Stomach (tissue), 8 donors: ENCODE measurements at regions not wholly inside any gene's neighbourhood (a gene's known extent, or its start where the extent isn't known, plus 50 kb on each side); places are given as distances from the start of the nearest gene placed in this dataset.
"Not testable (repeated sequence)": the region's sequence is repeated elsewhere in the genome, so short reads cannot be mapped to it uniquely, and the experiment has no call there.

ENCODE experiments used
- DNase-seq, 2 donors: peaks; one replicate each; pipeline versions ENCODE4 v3.0.0 to v3.0.0-alpha.2; 2013 to 2019
- H3K27ac ChIP-seq, 5 donors: fragments of 200-600 bp in 4 of 5; sonication (generic) in 4 of 5; one replicate each; pipeline ENCODE4 v1.5.1; 2013 to 2019; ENCODE audit warnings: mild to moderate bottlenecking in 1 of 5, moderate library complexity in 1 of 5
- H3K27me3 ChIP-seq, 3 donors: fragments of 200-600 bp; sonication (generic); one replicate each; pipeline ENCODE4 v1.5.1; 2017 to 2019; ENCODE audit warnings: mixed run types in 1 of 3
- H3K36me3 ChIP-seq, 4 donors: fragments of 200-600 bp; sonication (generic); 1 replicate in 3 of 4; 2 replicates in 1 of 4; pipeline ENCODE4 v1.5.1; 2016 to 2019
- H3K4me1 ChIP-seq, 4 donors: fragments of 200-600 bp; sonication (generic); one replicate each; pipeline ENCODE4 v1.5.1; 2016 to 2019
- H3K4me3 ChIP-seq, 4 donors: fragments of 200-600 bp; sonication (generic) in 3 of 4; one replicate each; pipeline ENCODE4 v1.5.1; 2016 to 2019; ENCODE audit warnings: mild to moderate bottlenecking in 1 of 4
- H3K9me3 ChIP-seq, 4 donors: fragments of 200-600 bp; sonication (generic); one replicate each; pipeline ENCODE4 v1.5.1; 2016 to 2019
- CTCF ChIP-seq, 7 experiments: fragments of 450-650 bp in 4 of 7; fragments of 200-600 bp in 3 of 7; sonication (generic) in 3 of 7; IDR thresholded peaks; one replicate each; pipeline ENCODE4 v1.5.1; 2016 to 2019; ENCODE audit warnings: antibody characterized with exemption in 7 of 7, control low read depth in 2 of 7, mild to moderate bottlenecking in 1 of 7
- EP300 ChIP-seq: sonication (generic); formaldehyde crosslinking; IDR thresholded peaks from one replicate; pipeline ENCODE4 v1.6.1; 2017; ENCODE audit warnings: antibody characterized with exemption
- POLR2A ChIP-seq, 4 donors: fragments of 450-650 bp; IDR thresholded peaks; one replicate each; pipeline ENCODE4 v1.6.1; 2016; ENCODE audit warnings: antibody characterized with exemption in 4 of 4, control low read depth in 2 of 4, mild to moderate bottlenecking in 1 of 4, moderate library complexity in 1 of 4
- POLR2AphosphoS5 ChIP-seq, 3 donors: sonication (generic); formaldehyde crosslinking; IDR thresholded peaks; one replicate each; pipeline ENCODE4 v1.6.1; 2016; ENCODE audit warnings: antibody characterized with exemption in 3 of 3
- WGBS, 5 donors: extraction: QIAGEN DNeasy Blood & Tissue Kit in 3 of 5; methylation state at CpG; one replicate each; pipeline versions ENCODE4 v1.1.5 to v1.1.7; 2013 to 2018; 5-methylcytosine and 5-hydroxymethylcytosine counted together
- intact Hi-C: fragments of 100-400 bp; cut with DNase I; formaldehyde crosslinking; loops from one replicate; pipeline ENCODE4 v1.15.1; 2023; ENCODE audit warnings: low total_unique reads
- donor health status: healthy with polysubstance abuse.
- donor health status: Bipolar disorder and iron deficiency.
- donor health status: healthy.

GRCh38 chr5:155148694-155149093 lies 135.1 kb downstream of the KIF4B start:
- DNase-seq: no peak
- no peaks in the 10 kb centered on the region for H3K36me3 ChIP-seq
- no peaks in the 10 kb centered on the region for H3K4me1 ChIP-seq
- H3K27ac ChIP-seq: no peak overlapping the region
- WGBS, 5 donors: 50 to 71% (median 64%) methylated on average over 1 of the region's 1 CpG
- intact Hi-C loops: no loop called here
- H3K9me3 ChIP-seq: no peaks in the 10 kb centered on the region
- TF ChIP-seq CTCF (IDR thresholded peaks at IDR 0.05): no peak
- no peak for TF ChIP-seq EP300
- no peak for TF ChIP-seq POLR2AphosphoS5 (IDR thresholded peaks at IDR 0.05)
- no peak for TF ChIP-seq POLR2A (IDR thresholded peaks at IDR 0.05)
- H3K4me3 ChIP-seq: no peak overlapping the region
- H3K27me3 ChIP-seq: no peaks in the 10 kb centered on the region

GRCh38 chr5:155150012-155150411 lies 136.5 kb downstream of the KIF4B start:
- no peak overlapping the region for H3K27ac ChIP-seq
- no peaks in the 10 kb centered on the region for H3K9me3 ChIP-seq
- no peaks in the 10 kb centered on the region for H3K36me3 ChIP-seq
- intact Hi-C loops: no loop called here
- DNase-seq: no peak
- no peak for TF ChIP-seq POLR2AphosphoS5 (IDR thresholded peaks at IDR 0.05)
- TF ChIP-seq EP300: no peak
- no peak for TF ChIP-seq POLR2A (IDR thresholded peaks at IDR 0.05)
- TF ChIP-seq CTCF (IDR thresholded peaks at IDR 0.05): no peak
- no peaks in the 10 kb centered on the region for H3K4me1 ChIP-seq
- WGBS, 5 donors: 46 to 85% (median 70%) methylated on average over 4 of the region's 4 CpGs
- no peak overlapping the region for H3K4me3 ChIP-seq
- no peaks in the 10 kb centered on the region for H3K27me3 ChIP-seq

GRCh38 chr5:155154973-155155372 lies 141.4 kb downstream of the KIF4B start:
- Histone ChIP-seq H3K4me3 (no peak overlapping the region), H3K27ac (no peak overlapping the region), H3K27me3 (no peaks in the 10 kb centered on the region), H3K4me1 (no peaks in the 10 kb centered on the region), H3K36me3 (no peaks in the 10 kb centered on the region), H3K9me3 (no peaks in the 10 kb centered on the region)
- no peak for DNase-seq
- intact Hi-C loops: no loop called here
- TF ChIP-seq POLR2AphosphoS5 (IDR thresholded peaks at IDR 0.05) (no peak), CTCF (IDR thresholded peaks at IDR 0.05) (no peak), POLR2A (IDR thresholded peaks at IDR 0.05) (no peak), EP300 (no peak)

GRCh38 chr5:155163084-155163483 lies 149.5 kb downstream of the KIF4B start:
- H3K27me3 ChIP-seq, H3K36me3 ChIP-seq, H3K4me3 ChIP-seq, intact Hi-C loops, H3K4me1 ChIP-seq, H3K27ac ChIP-seq, DNase-seq: not testable (repeated sequence)
- peaks cover 0 to 20% (median 9%) of the 10 kb centered on the region in 4 donors for H3K9me3 ChIP-seq
- WGBS, 5 donors: 55 to 80% (median 65%) methylated on average over 7 of the region's 7 CpGs

GRCh38 chr5:155167736-155168135 lies 154.2 kb downstream of the KIF4B start:
- intact Hi-C loops: no loop called here
- WGBS, 5 donors: 75 to 80% (median 79%) methylated on average over 3 of the region's 3 CpGs
- no peak for TF ChIP-seq POLR2A (IDR thresholded peaks at IDR 0.05)
- TF ChIP-seq EP300: no peak
- no peak for TF ChIP-seq POLR2AphosphoS5 (IDR thresholded peaks at IDR 0.05)
- TF ChIP-seq CTCF (IDR thresholded peaks at IDR 0.05): no peak
- no peaks in the 10 kb centered on the region for H3K4me1 ChIP-seq
- no peak overlapping the region for H3K27ac ChIP-seq
- H3K9me3 ChIP-seq: peaks cover 0 to 25% (median 8%) of the 10 kb centered on the region in 4 donors
- no peak for DNase-seq
- H3K4me3 ChIP-seq: no peak overlapping the region
- peaks cover 0 to 3% (median 0%) of the 10 kb centered on the region in 3 donors for H3K27me3 ChIP-seq
- no peaks in the 10 kb centered on the region for H3K36me3 ChIP-seq
